Islet of Langerhans (tissue), 1 donor: ENCODE measurements at regions not wholly inside any gene's neighbourhood (a gene's known extent, or its start where the extent isn't known, plus 50 kb on each side); places are given as distances from the start of the nearest gene placed in this dataset.

Source experiments
- FAIRE-seq: peaks from one replicate; lab custom pipeline; 2011; peaks lifted over from hg19 to GRCh38; lab: Jason Lieb, UNC

GRCh38 chr11:121899520-121899919 is 216.5 kb downstream of the BLID start:
- no peak for FAIRE-seq

- FAIRE-seq = no peak
Measured at GRCh38 chr11:121898903-121899302, 217.1 kb downstream of the BLID start.

- no peak for FAIRE-seq
Measured at GRCh38 chr11:121895919-121896318, 220.1 kb downstream of the BLID start.

GRCh38 chr11:121894581-121894980 is 221.4 kb downstream of the BLID start:
- FAIRE-seq = no peak

- FAIRE-seq = no peak
Measured at GRCh38 chr11:121892863-121893262, 223.2 kb downstream of the BLID start.

- FAIRE-seq = no peak
Measured at GRCh38 chr11:121892131-121892681, 223.8 kb downstream of the BLID start.

- no peak for FAIRE-seq
Measured at GRCh38 chr11:121890946-121891515, 225.0 kb downstream of the BLID start.

GRCh38 chr11:121890377-121890776 is 225.6 kb downstream of the BLID start:
- no peak for FAIRE-seq

- no peak for FAIRE-seq
Measured at GRCh38 chr11:121889931-121890330, 226.1 kb downstream of the BLID start.

- no peak for FAIRE-seq
Measured at GRCh38 chr11:121889186-121889585, 226.8 kb downstream of the BLID start.

- FAIRE-seq = no peak
Measured at GRCh38 chr11:121887976-121888557, 227.9 kb downstream of the BLID start.

GRCh38 chr11:121887569-121887968 is 228.4 kb downstream of the BLID start:
- no peak for FAIRE-seq

- FAIRE-seq = no peak
Measured at GRCh38 chr11:121886996-121887395, 229.0 kb downstream of the BLID start.

GRCh38 chr11:121886005-121886734 is 229.8 kb downstream of the BLID start:
- FAIRE-seq = no peak

GRCh38 chr11:121884626-121885025 is 231.4 kb downstream of the BLID start:
- no peak for FAIRE-seq

- no peak for FAIRE-seq
Measured at GRCh38 chr11:121881806-121882205, 234.2 kb downstream of the BLID start.

GRCh38 chr11:121877152-121877551 is 238.9 kb downstream of the BLID start:
- no peak for FAIRE-seq

GRCh38 chr11:121873766-121874165 is 242.2 kb downstream of the BLID start:
- FAIRE-seq = no peak

GRCh38 chr11:121872356-121872755 is 243.7 kb downstream of the BLID start:
- no peak for FAIRE-seq

GRCh38 chr11:121870206-121871045 is 245.6 kb downstream of the BLID start:
- no peak for FAIRE-seq

- no peak for FAIRE-seq
Measured at GRCh38 chr11:121869478-121869877, 246.5 kb downstream of the BLID start.

GRCh38 chr11:121866754-121867153 is 249.3 kb downstream of the BLID start:
- no peak for FAIRE-seq

- no peak for FAIRE-seq
Measured at GRCh38 chr11:121864660-121865059, 251.4 kb downstream of the BLID start.
